Fibroblast of pulmonary artery (primary cell): ENCODE measurements at regions not wholly inside any gene's neighbourhood (a gene's known extent, or its start where the extent isn't known, plus 50 kb on each side); places are given as distances from the start of the nearest gene placed in this dataset.
A peak's percentile ranks its signal among the peaks of the same experiment; 100 is the strongest.

Experiments
- DNase-seq: peaks from one replicate; pipeline ENCODE4 v3.0.0-alpha.2; 2010; ENCODE audit warnings: low read depth
- H3K4me3 ChIP-seq: replicated peaks from 2 replicates; pipeline ENCODE4 v1.5.1; 2011; ENCODE audit warnings: low read depth, mild to moderate bottlenecking, control low read depth, low read length, moderate library complexity
- TF ChIP-seq, protein P1 (sequence below): IDR thresholded peaks from 2 replicates; pipeline ENCODE4 v1.5.1; 2011; ENCODE audit warnings: mild to moderate bottlenecking, control low read depth, low read length, inconsistent platforms; ENCODE audit errors: missing control alignments

- peak; percentile 47 for DNase-seq
- TF ChIP-seq, protein P1, sequence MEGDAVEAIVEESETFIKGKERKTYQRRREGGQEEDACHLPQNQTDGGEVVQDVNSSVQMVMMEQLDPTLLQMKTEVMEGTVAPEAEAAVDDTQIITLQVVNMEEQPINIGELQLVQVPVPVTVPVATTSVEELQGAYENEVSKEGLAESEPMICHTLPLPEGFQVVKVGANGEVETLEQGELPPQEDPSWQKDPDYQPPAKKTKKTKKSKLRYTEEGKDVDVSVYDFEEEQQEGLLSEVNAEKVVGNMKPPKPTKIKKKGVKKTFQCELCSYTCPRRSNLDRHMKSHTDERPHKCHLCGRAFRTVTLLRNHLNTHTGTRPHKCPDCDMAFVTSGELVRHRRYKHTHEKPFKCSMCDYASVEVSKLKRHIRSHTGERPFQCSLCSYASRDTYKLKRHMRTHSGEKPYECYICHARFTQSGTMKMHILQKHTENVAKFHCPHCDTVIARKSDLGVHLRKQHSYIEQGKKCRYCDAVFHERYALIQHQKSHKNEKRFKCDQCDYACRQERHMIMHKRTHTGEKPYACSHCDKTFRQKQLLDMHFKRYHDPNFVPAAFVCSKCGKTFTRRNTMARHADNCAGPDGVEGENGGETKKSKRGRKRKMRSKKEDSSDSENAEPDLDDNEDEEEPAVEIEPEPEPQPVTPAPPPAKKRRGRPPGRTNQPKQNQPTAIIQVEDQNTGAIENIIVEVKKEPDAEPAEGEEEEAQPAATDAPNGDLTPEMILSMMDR: no peak
- no peak overlapping the region for H3K4me3 ChIP-seq
Measured at GRCh38 chr2:145927131-145927950, 1407.4 kb upstream of the ZEB2 start.

DNA sequence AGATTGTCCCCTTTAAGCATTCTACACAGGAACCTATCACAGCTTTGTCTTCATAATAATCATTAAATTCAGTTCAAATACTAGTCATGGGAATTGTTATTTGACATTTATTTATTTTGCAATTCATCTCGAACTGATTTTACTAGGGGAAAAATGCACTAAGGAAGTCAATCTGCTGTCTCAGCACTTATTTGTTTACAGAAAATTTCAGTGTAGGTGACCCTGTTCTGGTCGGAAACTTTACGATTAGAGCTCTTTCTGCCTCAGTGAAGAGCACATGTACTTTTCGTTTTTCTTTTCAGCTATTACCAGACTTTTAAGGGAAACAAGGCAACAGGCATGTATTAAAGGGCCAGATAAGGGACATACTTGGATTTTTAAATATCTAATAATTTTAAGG is 1405.7 kb upstream of the ZEB2 start:
- TF ChIP-seq, protein P1: no peak
- no peak for DNase-seq
- no peak overlapping the region for H3K4me3 ChIP-seq

- DNase-seq: peak; percentile 58
- H3K4me3 ChIP-seq: no peak overlapping the region
- TF ChIP-seq, protein P1: peak; percentile 47
Measured at GRCh38 chr2:145919477-145919876, 1399.6 kb upstream of the ZEB2 start.

- no peak overlapping the region for H3K4me3 ChIP-seq
- no peak for DNase-seq
- TF ChIP-seq, protein P1: no peak
Measured at GRCh38 chr2:145918951-145919350, 1399.0 kb upstream of the ZEB2 start.

- no peak for DNase-seq
- no peak overlapping the region for H3K4me3 ChIP-seq
- TF ChIP-seq, protein P1: no peak
Measured at GRCh38 chr2:145916799-145917198, 1396.9 kb upstream of the ZEB2 start.

- no peak for DNase-seq
- TF ChIP-seq, protein P1: no peak
- no peak overlapping the region for H3K4me3 ChIP-seq
Measured at GRCh38 chr2:145914716-145915115, 1394.8 kb upstream of the ZEB2 start.

DNA sequence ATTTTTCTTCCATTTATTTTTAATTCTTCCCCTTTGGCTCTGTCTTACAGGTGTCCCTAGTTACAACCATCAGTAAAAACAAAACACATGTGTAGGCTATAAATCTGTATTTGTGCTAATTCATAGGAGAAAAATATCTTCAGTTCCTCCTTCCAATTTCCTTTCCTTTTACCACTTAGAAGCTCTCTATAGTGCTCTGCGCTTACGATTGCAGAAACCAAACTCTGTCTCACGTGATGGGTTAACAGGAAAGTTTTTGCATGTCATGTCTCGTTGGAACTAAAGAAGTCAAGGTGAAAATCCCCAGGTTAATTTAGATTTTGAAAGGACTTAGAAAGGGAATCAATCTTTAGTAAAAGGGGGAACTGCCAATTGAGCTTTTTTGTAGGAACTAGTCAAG is 1390.5 kb upstream of the ZEB2 start:
- TF ChIP-seq, protein P1: no peak
- no peak overlapping the region for H3K4me3 ChIP-seq
- DNase-seq: no peak
